ENCODE measurements at regions not wholly inside any gene's neighbourhood (a gene's known extent, or its start where the extent isn't known, plus 50 kb on each side); places are given as distances from the start of the nearest gene placed in this dataset.
"Not testable (repeated sequence)": the region's sequence is repeated elsewhere in the genome, so short reads cannot be mapped to it uniquely, and the experiment has no call there.

DNA sequence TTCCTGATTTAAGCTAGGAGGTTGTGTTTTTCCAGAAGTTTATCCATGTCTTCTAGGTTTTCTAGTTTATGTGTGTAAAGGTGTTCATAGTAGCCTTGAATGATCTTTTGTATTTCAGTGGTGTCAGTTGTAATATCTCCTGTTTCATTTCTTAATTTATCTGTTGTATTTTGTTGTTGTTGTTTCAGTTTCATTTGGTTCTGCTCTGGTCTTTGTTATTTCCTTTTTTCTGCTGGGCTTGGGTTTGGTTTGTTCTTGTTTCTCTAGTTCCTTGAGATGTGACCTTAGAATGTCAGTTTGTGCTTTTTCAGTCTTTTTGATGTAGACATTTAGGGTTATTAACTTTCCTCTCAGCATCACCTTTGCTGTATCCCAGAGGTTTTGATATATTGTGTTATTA, 62.8 kb downstream of the SCP2D1 start:
- not testable (repeated sequence) for DNase-seq (ENCODE audit: low spot score)

DNA sequence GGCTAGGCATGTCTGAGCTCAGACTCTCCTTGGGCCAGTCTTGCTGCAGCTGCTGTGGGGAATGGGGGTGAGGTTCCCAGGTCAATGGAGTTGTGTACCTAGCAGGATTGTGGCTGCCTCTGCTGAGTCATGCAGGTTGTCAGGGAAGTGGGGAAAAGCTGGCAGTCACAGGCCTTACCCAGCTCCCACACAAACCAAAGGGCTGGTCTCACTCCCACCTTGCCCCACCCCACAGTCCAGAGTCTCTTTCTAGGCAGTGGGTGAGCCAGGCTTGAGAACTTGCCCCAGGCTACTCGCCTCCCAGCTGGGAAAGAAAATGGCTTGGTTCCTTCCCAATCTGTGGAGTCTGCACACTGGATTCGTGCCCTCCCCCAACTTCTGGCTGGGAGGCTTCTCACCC, 65.7 kb downstream of the SCP2D1 start:
- DNase-seq (ENCODE audit: low spot score): peak; percentile 74

DNA sequence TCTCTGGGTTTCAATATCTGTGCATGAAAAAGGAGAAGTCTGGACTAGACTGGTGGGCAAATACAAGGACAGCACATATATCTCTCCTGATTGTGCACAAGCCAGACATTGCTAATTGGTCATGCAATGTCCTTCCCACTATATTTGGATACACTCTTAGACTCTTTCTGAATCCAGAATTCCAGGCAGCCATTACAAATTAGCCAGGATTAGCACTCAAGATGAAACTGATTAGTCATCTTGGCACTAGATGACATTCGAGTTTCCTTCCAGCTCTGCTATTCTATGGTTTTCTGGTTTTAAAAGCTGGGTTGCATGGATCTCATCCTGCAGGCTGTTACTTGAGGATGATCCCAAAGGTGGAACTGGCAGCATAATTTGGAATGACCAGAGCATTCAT, 73.2 kb downstream of the SCP2D1 start:
- no peak for DNase-seq (ENCODE audit: low spot score)

DNA sequence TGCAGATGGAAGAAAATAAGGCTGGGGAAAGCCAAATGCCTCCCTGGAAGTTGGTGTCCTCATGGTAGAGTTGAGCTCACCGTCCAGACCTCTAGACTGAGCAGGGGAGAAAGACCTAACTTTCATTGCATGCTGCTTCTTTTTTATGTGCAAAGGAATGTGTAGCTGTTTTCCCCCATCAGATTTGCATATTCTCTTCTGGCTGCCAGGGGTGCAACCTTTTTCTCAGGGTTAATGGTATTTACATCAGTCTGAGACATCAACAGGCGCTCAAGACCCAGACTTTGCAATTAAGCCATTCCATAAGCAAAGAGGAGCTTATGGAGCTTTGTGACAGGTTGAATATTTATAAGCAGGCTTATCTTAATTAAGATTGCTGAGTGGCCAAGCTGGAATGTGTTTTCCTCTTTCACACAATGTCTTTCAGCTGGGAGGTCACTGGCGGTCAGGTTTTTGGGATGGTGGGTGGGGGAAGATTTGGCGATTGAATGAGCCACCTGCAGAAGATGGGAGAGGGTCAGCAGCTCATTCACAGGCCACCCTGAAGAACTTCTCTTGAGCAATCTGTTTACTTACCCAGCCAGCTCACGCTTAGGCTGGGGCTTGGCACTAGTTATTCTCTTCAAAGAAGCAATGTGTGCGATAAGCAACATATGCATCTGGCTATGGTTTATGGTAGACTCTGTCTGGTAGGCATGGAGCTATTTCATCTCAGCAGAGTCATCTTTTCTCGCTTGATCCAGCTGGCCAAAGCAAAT, 88.6 kb downstream of the SCP2D1 start:
- DNase-seq (ENCODE audit: low spot score): no peak

DNA sequence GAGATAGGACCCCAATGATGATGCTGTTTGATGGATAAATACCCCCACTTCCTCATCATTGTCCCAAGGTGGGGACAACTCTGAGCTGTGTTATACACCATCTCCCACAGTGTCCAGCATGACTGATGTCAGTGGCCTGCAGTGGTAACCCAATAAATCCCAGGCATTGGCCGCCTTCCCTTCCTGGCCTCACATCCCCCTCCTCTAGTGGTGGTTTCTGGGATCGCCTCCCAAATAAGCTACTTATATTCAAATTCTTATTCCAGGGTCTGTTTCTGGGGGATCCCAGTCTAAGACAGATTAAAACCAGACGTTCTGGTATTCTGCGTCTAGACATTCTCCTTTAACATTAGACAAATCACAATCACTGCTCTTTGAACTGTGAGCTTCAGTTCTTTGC, 90.6 kb downstream of the SCP2D1 start:
- DNase-seq (ENCODE audit: low spot score): no peak

DNA sequence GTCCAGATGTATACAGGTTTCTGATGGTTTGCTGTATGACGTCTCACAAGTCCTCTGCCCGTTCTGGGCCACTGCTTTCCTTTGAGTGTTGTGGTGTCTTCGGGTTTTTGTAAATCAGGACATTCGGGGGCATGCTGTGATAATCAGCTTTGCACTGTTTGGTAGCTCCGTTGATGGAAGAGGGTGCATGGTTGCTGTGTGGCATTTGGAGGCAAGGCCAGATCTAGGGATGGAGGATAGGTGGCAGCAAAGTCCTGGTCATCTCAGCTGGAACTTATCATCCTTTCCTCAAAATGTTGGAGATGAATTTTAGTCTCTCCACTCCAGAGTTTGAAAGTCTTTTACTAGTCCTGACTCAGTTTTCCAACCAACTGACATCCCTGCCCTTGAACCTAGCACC, 91.0 kb downstream of the SCP2D1 start:
- DNase-seq (ENCODE audit: low spot score): no peak

DNA sequence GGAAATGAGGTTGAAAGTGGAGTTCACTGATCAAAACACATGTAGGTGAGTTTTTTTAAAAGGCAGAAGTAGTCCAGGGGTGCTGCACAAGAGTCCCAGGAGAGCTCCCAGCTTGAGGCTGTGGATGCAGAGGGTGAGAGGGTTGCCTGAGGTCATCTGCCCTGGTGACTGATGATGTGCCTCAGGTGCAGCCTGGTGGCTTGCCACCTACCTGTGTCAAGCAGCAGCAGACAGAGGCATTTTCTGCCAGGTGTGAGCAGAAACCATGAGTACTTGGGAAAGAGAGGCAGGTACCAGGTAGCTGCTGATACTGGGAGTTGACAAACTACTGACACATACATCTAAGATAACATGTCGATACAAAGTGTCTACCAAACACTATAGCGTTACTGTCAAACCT, 92.5 kb downstream of the SCP2D1 start:
- no peak for DNase-seq (ENCODE audit: low spot score)

DNA sequence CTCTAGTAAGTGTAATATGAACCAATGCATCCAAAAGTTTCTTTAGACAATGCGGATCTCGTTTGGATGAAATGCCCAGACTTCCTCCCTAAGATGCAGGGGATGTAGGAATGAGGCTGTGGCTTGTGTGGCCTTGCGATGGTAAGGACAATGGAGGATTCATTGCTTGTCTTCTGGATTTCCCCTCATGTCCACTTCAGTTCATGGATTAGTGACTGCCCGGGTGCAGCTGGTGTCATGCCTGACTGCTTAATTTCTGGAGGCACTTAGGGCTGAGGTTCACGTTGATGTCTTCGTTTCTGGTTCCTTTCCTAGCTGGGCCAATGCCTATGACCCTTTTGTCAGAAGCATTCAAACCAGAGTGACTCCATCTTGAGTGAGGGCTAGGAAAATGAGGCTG, 93.8 kb downstream of the SCP2D1 start:
- no peak for DNase-seq (ENCODE audit: low spot score)

DNA sequence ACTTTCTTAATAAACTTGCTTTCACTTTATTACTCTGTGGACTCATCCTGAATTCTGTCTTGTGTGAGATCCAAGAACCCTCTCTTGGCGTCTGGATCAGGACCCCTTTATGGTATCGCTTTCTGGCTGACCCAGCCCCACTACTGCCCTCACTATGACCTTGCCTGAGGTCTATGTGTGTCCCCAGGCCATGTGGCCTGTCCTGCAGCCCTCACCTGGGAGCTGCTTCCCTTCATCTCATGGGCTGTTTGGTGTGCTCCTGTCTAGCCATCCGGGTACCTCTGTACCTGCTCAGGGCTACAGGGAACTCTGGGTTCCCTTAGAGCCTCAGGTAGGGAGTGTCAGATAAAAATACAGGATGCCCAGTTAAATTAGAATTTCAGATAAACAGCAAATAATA, 94.5 kb downstream of the SCP2D1 start:
- no peak for DNase-seq (ENCODE audit: low spot score)

DNA sequence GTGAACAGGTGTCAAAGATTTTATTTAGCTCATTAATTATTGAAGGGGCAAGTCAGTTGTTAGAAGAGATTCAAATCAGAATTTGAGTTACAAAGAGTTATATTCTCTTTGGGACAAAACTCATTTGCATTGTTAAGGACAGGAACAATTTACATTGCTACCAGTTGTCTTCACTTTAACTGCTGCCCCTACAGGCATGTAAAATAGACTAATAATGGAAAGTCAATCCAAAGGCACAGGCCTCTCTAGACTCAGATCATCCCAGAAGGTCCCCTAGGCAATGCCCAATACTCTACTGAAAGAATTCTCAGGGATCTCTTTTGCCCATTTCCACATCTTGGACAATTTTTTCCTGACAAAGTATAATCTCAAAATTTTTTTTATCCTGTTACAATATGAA, 95.7 kb downstream of the SCP2D1 start:
- DNase-seq (ENCODE audit: low spot score): no peak

DNA sequence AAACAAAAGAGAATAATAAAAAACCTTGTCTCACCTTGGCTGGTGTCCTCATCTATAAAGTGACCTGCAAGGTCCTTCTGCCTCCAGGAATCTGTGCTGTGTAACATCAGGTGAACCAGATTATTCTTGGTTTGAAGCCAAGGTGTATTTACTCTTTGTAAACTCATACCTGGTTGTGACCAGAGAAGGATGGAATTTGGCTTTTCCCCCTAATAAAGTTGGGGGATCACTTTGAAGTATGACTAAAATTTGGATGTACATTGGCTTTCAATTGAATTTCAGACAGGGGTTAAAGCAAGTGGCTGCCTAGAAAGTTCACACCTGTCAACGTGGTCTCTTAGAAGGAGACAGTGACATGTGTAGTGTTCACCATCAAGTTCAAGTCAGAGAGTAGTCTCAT, 100.1 kb downstream of the SCP2D1 start:
- DNase-seq (ENCODE audit: low spot score): no peak

DNA sequence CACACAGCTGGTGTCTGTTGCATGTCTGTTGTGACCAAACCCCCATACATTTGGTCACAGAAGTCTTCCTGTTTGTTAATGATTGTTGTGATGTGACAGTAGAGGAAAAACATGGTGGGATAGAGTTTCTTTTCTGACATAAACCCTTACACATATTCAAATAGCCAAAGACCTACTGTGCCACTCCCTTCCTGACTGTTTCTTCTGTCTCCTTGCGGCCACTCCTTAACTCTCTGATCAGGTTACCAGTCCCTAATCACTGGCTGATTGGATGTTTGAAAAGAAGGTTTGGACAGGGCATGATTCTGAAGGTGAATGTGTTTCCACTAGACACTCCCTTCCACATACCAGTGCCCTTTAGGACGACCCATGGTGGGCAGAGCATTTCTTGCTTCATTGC, 101.2 kb downstream of the SCP2D1 start:
- no peak for DNase-seq (ENCODE audit: low spot score)

DNA sequence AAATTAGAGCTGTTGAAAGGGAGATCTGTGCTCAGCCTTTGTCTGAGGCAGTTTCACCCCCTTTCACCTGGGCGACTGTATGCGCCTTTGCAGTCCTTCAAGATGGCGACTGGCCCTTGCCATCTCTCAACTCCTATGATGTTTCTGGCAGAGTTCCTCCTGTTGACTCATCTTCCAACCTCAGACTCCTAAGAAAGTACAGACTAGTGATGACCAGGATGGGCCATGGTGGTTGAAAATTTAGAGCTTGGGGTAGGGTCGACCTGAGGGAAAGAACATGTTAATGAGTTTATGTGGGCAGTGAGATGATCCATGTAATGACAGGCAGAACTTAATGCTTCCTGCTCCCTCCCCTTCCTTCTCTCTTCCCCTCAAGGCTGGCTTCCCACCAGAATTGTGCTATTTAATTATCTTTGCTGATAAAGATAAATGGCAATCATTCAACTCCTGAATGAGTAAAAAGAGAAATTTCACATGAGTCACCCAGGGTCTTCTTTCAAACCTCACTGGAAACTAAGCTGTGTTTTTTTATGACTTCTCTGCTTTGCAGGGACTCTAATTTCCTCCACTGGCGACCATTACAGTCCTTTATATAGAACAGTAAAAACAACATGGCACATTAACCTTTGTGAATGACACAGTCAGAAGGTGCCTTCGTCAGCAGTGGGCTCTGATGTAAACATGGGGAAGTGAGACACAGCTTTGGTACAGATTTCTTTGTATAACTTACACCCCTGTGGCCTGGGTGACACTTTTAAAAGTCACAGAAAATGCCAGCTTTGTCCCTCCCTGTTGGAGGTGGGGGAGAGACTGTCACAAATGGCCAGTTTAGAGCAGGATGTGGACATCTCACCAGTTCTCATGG, 103.5 kb downstream of the SCP2D1 start:
- DNase-seq (ENCODE audit: low spot score): no peak

DNA sequence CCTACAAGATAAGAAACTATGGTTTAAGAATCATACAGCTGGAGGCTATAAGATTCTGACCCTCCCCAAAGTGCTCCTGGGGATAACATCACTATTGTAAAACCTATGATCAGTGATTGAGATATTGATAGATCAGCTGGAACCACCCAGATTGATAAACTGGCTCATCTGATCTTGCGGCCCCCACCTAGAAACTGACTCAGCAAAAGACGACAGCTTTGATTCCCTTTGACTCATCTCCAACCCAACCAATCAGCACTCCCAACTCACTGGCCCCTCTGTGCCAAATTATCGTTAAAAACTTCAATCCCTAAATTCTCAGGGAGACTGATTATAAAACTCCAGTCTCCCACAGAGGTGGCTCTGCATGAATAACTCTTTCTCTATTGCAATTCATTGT, 106.4 kb downstream of the SCP2D1 start:
- DNase-seq (ENCODE audit: low spot score): no peak

DNA sequence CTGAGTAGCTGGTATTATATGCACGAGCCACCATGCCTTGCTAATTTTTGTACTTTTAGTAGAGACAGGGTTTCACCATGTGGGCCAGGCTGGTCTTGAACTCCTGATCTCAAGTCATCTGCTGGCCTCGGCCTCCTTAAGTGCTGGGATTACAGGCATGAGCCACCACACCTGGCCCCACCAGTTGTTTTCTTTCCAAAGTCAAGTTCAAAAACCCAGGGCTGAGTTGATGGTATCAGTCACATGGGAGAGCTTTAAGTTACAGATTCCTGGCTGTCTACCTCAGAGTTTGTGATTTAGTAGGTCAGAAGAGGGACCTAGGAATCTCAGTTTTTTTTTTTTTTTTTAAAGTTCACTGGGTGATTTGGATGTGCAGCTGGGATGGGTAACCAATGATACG, 107.7 kb downstream of the SCP2D1 start:
- DNase-seq (ENCODE audit: low spot score): no peak

DNA sequence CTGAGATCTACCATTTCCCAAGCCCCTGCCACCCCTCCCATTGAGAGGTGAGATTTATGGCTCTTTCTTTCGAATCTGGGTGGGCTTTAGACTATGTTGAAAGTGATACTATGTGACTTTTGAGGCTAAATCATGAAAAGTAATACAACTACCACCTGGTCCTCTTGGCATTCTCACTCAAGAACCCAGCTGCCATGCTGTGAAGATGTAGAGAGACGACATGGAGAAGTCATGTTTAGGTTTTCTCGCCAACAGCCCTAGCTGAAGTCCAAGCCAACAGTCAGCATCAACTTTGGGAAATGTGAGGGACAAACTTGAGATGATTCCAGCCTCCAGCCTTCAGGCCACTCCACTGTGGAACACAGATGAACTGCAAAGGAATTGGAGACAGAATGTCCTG, 108.7 kb downstream of the SCP2D1 start:
- peak; percentile 4 for DNase-seq (ENCODE audit: low spot score)

DNA sequence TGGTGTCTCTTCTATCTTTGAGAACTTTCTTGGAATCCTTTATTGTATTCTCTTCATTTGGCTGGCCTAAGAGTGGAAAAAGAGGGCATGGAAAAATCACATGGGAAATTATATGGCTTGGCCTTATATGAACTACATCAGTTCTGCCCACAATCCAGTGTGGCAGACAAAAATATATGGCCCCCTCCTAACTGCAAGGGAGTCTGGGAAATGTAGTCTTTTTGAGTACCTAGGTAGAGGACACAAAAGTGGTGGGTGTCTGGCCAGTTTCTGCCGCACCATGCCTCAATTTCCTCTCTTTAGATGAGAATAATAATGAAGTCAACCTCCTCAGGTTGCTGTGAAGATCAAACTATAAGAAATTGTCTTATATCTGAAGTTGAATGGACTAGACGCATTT, 109.3 kb downstream of the SCP2D1 start:
- no peak for DNase-seq (ENCODE audit: low spot score)

DNA sequence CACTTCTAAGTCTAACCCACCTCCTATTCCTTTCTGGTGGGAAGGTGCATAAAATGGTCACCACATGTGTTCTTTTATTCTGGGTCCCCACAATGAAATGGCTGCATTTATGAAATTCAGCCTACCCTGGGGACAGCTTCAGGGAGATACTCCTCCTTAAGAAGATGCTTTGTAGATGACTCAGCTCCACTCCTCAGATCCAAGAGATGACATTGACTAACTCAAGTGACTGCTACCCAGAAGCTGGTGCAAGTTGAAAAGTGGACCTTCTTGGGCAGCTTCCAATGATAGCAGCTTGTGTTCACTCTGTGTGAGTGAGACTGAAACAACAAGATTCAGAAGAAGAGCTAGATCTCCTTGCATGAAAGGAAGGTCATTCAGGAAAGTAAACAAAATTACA, 113.4 kb downstream of the SCP2D1 start:
- no peak for DNase-seq (ENCODE audit: low spot score)

DNA sequence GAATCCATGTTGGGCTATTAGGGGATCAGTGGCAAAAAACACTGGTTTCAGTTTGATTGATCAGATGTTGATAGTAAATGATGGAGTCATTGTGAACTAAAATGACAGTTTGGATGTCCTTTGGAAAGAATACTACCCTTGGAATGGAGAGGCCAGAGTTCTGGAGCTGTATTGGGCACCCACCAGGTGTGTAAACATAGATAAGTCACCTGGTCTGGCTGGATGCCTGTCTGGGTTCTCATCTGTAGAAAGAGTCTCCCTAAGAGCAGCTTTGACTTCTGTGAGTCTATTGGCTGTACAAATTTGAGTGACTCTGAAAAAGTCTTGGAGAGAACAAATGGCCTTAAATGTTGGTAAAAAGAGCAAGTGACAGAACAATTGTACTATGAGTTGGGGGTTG, 115.0 kb downstream of the SCP2D1 start:
- DNase-seq (ENCODE audit: low spot score): no peak

DNA sequence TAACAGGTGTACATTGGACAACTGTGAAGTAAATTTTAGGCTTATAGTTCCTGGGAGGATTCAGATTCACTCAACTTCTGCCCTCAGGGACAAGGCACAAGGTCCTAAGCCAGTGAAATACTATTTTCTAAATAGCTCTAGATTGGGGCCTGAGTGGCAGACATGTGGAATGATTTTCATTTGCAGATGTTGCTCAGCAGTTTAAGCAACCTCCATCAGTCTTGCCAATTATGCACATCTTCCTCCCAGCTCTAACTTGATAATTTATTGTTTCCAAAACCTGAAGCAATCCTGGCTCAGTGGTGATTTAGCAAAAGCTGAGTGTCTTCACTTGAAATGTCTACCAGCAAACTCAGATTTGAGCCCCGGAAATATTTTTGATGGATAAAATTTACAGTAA, 116.2 kb downstream of the SCP2D1 start:
- DNase-seq (ENCODE audit: low spot score): no peak

DNA sequence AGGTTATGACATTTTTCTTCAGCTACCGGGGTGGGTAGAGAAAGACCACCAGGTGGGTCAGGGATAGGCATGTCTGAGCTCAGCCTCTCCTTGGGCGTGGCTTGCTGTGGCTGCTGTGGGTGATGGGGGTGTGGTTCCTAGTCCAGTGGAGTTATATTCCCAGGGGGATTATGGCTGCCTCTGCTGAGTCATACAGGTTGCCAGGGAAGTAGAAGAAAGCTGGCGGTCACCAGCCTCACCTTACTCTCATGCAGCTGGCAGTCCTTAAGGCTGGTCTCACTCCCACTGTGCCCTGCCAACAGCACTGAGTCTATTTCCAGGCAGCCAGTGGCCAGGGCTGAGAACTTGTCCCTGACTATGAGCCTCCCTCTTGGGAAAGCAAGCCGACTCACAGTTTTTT, 130.0 kb downstream of the SCP2D1 start:
- DNase-seq (ENCODE audit: low spot score): peak; percentile 38

DNA sequence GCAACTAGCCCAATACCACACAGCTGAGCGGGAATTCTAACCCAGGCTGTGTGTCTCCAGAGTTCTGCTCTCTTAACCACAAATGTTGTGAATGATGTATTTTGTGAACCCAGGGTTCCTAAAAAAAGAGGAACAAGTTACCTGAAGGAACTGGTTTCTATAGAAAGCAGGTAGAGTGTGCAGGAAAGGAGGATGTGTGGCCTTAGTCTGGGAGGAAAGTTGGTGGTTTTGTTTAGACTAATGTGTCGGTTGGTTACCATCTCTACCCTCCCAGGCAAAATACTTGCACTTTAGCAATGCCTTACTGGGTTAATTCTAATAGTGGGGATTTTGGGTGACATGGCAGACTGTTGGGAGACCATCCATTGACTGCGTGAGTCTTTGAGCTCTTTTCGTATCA, 143.3 kb downstream of the SCP2D1 start:
- no peak for DNase-seq (ENCODE audit: low spot score)

DNA sequence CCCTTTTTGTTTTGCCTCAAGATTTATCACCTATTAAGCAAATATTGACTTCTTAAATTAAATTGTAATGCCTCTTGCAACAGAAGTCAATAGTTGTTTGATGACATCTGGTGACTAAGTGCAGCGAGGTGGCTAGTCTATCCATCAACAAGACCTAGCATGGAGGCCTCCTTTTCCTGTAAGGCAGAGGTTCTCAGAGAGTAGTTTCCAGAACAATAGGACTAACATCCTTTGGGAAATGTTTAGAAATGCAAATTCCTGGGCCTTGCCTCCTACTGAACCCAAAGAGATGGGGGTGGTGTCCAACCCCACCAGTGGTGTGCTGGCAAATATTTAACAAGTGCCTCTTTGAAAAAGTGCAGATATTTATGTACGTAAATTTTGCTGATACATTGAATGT, 143.7 kb downstream of the SCP2D1 start:
- no peak for DNase-seq (ENCODE audit: low spot score)

DNA sequence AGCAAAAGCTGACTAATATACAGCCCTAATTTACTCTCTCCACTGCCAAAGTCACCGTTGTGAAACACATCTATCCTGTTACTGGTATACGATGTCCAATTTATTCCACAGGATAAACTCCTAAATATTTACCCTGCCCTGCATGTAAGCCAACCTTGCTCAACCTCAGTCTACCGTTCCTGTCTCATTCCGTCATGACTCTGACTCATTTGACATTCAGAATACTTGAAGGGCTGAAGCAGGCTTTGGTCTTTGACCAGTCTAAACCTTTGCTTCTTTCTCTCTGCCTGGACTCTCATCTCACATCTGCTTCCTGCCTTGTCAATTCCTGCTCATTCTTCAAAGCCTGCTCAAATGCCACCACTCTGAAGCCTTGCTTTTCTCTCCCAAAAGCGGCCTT, 157.5 kb downstream of the SCP2D1 start:
- DNase-seq (ENCODE audit: low spot score): no peak
